Keratinocyte (primary cell): ENCODE measurements at regions not wholly inside any gene's neighbourhood (a gene's known extent, or its start where the extent isn't known, plus 50 kb on each side); places are given as distances from the start of the nearest gene placed in this dataset.

Experiments used
- EZH2 ChIP-seq: IDR thresholded peaks from one replicate; pipeline ENCODE4 v1.6.1; 2012; ENCODE audit warnings: inconsistent platforms, mild to moderate bottlenecking, low read length, moderate library complexity
- TF ChIP-seq, protein P1 (sequence below), 3 experiments: IDR thresholded peaks in 1 of 3; conservative IDR thresholded peaks in 1 of 3; optimal IDR thresholded peaks in 1 of 3; 2 replicates in 2 of 3; 3 replicates in 1 of 3; pipeline versions ENCODE3 to v1.5.1; 2011; ENCODE audit warnings: low read length in 3 of 3, mild to moderate bottlenecking in 3 of 3, moderate library complexity in 2 of 3, control low read depth in 1 of 3, inconsistent platforms in 1 of 3; ENCODE audit not compliant: insufficient read depth in 2 of 3; ENCODE audit errors: extremely low read depth in 1 of 3

DNA sequence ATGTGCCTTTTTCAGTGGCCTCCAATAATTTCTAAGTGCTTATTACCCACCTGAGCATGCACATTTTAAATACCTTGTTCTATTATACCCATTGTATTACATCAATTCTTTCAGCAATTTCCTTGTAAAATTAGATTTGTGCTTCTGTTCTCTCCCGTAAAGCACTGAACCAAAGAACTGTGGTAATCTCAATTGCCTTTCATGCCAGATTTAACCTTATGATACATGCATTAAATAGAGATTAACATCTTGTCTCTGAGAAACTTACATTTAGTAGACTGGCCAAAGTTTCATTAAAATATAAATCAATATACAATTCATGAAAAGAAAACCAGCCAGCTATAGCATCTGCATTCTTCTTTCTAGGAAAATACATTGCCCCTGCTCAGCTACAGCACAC is 137.2 kb downstream of the EFNB2 start:
- TF ChIP-seq, protein P1, sequence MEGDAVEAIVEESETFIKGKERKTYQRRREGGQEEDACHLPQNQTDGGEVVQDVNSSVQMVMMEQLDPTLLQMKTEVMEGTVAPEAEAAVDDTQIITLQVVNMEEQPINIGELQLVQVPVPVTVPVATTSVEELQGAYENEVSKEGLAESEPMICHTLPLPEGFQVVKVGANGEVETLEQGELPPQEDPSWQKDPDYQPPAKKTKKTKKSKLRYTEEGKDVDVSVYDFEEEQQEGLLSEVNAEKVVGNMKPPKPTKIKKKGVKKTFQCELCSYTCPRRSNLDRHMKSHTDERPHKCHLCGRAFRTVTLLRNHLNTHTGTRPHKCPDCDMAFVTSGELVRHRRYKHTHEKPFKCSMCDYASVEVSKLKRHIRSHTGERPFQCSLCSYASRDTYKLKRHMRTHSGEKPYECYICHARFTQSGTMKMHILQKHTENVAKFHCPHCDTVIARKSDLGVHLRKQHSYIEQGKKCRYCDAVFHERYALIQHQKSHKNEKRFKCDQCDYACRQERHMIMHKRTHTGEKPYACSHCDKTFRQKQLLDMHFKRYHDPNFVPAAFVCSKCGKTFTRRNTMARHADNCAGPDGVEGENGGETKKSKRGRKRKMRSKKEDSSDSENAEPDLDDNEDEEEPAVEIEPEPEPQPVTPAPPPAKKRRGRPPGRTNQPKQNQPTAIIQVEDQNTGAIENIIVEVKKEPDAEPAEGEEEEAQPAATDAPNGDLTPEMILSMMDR (optimal IDR thresholded peaks at IDR 0.05 in 1 of 3, IDR thresholded peaks at IDR 0.05 in 1 of 3, conservative IDR thresholded peaks at IDR 0.05 in 1 of 3; ENCODE audit: extremely low read depth in 1 of 3, insufficient read depth in 2 of 3, low read length in 3 of 3) = no peak
- no peak for TF ChIP-seq EZH2
